ENCODE measurements at regions not wholly inside any gene's neighbourhood (a gene's known extent, or its start where the extent isn't known, plus 50 kb on each side); places are given as distances from the start of the nearest gene placed in this dataset.

DNA sequence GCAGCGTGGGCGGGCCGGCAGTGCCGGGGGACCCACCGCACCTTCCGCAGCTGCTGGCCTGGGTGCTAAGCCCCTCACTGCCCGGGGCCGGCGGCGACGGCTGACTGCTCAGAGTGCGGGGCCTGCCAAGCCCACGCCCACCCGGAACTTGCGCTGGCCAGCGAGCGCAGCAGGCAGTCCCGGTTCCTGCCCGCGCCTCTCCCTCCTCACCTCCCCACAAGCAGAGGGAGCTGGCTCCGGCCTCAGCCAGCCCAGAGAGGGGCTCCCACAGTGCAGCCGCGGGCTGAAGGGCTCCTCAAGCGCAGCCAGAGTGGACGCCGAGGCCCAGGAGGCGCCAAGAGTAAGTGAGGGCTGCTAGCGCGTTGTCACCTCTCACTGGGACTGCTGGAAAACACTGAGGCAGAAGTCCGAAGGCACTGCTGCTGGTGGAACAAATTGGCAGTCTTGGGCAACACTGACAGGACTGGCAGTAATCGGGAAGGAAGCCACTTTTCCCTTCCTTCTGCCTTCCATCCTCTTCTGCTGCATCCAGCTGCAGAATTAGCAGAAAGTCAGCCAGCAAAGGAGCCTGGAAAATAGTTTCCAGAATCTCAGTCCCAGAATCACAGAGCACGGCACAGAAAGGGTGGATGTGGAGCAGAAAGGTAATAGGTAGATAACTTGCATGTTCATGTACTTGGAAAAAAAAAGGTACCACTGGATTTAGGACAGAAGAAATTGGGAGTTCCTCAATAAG, 179.4 kb upstream of the FN1 start:
- DNase-seq, result no peak

DNA sequence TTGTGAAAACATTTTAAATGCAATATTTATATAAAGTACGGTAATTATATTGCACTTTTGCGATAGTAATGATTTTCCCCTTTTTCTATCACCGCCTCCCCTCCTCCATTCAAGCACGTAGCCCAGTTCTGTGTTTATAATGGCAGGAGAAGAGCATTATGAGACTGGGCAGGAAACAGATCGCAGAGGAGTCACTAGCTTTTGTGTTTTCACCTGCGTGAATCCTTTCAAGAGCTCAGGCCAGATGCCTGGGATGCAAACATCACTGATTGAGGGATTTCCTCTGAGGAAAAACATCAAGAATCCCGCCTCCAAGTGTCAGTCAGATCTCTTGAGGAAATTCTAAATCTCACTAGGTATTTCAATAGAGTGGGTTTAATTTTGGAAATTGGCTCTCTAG, 178.4 kb upstream of the FN1 start:
- DNase-seq, result no peak

DNA sequence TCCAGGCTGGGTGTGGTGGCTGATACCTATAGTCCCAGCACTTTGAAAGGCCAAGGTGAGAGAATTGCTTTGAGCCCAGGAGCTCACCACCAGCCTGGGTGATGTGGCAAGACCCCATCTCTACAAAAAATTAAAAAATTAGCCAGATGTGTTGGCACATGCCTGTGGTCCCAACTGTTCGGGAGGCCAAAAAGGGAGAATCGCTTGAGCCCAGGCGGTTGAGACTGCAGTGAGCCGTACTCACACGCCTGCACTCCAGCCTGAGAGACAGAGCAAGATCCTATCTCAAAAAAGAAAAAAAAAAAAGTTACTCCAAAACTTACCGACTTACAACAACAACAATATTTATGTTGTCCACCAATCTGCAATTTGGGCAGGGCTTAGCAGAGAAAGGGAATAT, 178.0 kb upstream of the FN1 start:
- no peak for DNase-seq

DNA sequence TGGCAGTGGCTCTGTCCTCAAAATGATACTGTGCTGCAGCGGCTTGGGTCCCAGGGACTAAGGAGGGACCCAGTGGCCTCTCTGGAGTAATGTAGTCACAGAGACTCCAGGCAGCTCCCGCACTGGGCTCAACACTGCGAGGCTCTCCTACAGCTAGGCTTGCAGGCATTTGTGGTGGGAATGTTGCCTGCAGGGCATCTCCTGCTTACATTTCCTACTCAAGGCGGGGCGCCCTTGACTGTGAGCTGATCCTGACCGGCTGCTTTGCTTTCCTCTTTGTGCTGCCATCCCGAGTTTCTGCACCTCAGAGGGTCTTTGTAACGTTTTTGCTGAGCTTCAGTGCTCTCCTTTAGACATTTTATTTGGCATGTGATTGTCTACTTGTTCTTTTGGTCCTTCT, 177.4 kb upstream of the FN1 start:
- no peak for DNase-seq

DNA sequence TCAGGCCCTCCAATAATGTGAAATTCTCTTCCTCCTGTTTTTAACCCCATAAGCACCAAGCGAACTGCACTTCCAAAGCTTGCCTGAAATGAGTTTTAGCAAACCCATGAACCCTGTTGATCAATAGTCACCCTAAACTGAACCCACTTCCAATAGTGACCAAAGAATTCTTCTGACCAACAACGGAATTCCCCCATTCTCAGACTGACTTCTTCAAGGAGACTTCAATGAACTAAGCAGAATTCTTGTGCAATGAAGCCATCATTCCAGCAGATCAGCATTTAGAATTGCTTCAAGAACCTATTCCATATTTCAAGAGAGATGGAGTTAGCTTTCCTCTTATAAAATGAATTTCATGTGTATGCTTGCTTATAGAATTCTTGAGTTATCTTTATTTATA, 176.9 kb upstream of the FN1 start:
- no peak for DNase-seq

DNA sequence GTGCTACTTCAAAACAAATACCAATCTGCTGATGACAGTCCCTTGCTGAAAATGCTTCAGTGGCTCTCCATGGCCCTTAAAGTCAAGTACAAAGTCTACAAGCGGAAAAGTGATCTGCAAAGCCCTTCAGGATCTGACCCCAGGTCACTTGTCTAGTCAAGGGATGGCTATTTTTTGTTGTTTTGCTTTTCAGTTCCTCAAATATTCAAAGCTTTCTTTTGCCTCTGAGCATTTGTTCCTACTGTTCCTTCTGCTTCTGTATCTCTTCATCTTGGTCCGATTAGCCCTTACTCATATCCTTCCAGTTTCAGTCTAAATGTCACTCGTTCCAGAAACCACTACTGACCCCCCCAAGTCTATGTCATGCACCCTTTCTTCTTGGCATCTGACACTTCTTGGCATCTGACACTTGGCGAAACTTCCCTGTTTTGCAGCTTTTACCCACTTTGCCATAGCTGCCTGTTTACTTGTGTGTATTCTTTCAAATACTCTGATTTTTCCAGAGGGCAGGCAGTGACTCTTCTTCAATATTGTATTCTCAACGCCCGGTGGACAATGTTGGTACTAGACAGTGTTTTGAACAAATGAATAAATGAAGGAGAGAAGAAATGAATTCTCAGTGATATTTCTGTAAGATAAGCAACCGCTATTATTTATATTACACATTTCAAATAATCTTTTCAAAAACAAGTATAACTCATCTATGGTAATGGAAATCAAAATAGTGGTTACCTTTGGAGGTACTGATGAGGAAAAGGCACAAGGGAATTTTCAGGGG, 175.9 kb upstream of the FN1 start:
- no peak for DNase-seq

DNA sequence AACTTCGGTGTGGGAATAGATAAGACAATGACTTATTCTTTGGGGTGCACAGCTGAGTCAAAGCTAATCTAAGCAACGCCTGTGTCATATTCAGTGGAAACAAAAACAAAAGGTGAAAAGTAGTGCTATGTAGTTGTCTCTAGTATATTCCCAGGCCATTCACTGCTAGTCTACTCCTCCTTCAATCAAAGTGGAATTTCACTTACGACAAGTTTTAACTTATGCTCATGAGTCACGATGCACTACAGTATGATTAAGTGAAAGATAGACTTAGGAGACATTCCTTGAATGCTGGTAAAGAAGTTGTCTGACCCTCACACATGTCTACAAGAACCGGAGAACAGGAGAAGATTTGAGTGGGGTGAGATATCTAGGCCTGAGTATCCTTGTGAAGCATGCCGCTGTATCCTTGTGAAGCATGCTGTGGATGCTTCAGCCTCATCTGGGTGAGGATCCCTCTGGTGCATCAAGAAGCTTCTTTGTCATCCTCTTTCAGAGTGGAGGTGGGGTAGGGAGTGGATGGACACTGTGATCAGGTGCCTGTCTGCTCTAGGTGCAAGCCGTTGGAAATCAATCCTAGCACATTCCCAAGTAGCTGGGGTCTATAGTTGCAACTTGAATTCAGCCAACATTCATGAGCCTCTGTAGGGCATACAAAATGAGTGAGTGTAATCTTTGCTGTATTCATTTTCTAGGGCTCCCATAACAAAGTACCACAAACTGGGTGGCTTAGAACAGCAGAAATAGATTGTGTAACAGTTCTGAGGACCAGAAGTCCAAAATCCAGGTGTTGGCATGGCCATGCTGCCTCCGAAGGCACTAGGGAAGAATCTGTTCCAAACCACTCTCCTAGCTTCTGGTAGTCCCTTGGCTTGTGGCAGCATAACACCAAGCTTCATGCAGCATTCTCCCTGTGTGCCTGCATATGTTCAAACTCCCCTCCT, 173.5 kb upstream of the FN1 start:
- DNase-seq, result no peak

DNA sequence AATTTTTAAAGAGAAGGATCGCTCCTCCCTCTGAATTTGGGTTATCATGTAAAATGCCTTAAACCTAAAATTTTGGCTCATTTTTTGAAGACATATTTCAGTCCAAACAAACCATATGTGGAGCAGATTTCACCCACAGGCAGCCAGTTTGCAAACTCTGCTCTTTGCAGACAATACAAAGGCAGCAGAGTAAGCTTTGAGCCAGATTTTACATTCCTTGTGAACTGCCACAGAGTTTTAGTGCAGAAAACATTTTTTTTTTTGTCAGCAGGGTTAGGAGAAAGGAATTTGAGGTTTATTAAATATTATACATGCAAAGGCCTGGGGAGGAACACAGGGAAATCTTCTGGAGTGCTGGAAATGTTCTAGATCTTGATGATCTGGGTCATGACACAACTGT, 171.9 kb upstream of the FN1 start:
- no peak for DNase-seq

DNA sequence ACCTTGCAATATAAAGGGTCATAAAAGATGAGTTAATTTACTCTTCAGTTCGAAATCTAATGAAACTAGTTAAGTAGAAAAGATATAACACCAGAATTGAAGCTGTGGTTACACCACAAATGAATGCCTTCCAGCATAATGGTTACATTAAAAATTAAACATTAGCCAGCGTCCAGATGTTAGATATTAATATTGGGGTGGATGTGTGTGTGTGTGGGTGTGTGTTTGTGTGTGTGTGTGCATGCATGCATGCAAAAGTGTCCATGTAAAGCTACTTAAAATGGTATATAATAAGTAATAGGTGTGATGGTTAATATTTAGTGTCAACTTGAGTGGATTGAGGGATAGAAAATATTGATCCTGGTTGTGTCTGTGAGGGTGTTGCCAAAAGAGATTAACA, 170.4 kb upstream of the FN1 start:
- DNase-seq, result no peak

DNA sequence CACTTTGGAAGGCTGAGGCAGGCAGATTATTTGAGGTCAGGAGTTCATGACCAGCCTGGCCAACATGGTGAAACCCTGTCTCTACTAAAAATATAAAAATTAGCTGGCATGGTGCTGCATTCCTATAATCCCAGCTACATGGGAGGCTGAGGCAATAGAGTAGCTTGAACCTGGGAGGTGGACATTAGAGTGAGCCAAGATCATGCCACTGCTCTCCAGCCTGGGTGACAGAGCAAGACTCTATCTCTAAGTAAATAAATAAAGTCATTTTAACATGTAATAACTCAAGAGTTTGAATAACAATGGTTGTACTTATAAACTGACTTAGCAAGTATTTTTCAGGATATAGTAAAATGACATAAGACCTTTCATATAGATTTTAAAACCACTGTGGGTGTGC, 169.3 kb upstream of the FN1 start:
- DNase-seq, result no peak

DNA sequence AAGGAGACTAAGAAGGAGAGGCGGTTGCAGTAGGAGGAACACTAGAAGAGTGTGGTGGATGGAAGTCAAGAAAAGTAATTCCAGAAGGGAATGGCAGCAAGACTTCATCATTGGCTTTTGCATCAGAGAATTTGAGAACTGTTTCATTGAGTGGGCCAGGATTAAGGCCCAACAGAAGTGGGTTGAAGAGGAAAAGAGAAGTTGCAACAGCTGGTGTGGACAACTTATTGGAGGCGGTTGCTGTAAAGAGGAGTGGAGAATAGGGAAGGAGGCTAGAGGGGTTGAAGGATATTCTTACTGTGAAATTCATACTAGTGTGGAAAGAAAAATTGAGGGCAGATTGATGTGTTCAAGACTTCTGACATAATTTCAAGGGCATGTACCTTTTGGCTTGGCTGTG, 168.7 kb upstream of the FN1 start:
- no peak for DNase-seq

DNA sequence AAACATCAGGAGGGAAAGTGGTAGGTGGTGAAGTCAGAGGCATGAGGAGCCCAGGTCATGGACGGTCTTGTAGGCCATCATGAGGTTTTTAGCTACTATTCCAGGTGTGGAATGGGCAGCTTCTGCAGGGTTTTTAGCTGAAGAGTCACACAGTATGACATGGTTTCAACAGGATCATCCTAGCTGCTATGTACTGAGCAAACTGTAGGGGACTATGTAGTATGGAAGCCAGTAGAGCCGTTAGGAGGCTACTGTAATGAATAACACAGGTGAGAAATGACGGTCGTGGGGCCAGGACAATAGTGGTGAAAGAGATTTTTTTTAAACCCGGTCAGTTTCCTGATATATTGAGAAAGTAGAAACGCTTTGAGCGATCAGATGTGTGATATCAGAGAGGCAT, 167.6 kb upstream of the FN1 start:
- DNase-seq, result no peak

DNA sequence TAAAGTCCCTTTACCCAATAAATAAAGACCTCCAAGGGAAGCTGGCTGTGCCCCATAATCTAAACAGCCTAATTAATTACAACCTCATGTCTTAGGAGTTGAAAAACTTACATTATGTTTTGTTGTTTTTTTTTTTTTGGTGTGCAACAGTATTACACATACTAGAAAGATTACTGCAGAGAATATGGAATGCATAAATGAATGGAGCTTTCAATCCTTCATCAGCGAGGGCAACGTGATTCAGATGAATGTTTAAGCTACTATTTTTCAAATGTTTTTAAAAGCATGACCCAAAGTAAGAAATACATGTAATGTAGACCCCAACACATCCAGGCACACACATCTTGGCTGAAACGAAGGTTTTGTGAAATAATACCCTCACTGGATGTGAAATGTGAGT, 167.1 kb upstream of the FN1 start:
- DNase-seq, result no peak

DNA sequence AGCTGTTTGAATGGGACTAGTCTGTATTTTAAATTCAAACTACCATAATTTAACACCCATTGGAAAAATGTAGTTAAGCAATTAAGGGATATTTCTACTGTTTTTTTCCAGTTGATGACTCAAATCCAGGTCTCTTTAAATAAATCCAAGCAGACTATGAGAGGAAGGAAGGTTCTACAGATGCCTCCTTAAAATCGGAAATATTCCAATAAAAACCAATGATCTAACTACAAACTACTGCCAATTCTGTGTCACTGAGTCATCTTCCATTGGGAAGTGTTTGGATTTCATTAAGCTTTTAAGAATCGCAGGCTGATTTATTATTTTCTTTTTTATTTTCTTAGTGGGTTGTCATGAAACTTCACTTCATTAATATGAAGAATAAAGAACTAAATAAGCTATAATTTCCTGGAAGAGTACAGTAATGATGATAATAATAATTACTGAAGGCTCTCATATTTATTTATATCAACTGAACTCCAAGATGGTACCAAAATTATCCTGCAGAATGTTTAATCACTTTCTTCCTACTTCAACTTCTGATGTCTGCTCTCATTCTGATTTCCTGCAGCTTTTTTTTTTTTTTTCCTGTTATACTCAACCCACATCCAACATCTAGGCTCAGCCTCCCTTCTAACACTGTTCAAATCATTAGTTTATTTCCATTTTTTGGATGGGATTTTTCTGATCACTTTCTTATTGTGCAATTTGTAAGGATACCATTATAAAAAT, 166.3 kb upstream of the FN1 start:
- no peak for DNase-seq

DNA sequence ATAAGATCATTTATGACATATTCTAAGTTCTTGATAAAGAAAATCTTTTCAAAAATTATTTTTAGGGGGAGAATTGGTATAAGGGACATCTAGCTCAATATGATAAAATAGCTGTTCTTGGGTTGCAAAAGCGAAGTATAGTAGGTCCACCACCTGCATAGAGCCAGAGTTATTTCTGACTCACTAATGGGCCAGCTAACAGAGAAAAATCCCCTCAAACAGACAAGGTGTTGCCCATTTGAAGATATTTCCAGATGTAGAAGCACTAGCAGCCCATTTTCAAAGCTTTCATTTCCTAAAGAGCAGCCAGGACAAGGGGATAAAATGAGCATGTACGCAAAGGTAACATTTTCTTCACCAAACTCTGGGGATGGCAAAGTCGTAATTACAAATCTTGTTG, 165.7 kb upstream of the FN1 start:
- no peak for DNase-seq

DNA sequence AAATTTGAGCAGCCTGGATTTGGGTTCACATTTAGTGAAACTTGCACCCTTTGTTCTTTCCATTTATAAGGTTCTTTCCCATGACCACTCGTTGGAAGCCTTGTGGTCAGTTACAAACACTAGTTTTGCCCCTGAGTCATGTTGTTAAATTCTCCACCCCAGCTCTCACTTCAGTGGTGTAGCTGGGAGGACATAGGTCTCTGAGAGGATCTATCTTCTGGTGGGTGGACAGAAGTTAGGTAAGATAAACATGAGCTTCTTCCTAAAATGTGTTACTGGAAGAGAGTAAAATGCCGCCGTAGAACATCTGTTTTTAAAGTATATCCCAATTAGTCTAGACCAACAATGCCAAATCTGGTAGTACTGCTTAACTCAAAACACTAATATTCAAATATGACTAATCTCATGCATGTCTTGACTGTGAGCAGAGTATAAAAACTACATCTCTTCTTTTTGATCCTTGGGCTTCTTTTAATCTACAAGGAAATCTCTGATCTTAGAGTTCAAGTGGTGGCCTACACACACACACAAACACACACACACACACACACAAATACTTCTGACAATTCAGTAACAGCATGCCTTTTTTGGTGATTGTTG, 162.6 kb upstream of the FN1 start:
- DNase-seq, result no peak

DNA sequence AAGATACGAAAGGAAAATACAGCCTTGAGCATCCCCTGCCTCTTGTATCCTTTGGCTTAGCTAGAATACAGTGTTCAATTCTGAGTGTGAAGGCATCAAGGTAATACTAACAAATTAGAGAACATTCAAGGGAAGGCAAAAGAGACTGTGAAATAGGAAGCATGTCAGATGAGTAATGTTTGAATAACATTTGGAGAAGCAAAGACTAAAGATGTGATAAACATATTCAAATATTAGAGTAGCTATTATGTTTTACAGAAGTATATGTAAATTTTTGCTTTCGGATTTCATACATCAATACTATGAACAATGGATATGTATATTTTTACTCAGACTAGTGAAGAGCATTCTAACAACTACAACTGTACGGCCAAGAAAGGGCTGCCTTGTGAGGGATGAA, 161.7 kb upstream of the FN1 start:
- no peak for DNase-seq

DNA sequence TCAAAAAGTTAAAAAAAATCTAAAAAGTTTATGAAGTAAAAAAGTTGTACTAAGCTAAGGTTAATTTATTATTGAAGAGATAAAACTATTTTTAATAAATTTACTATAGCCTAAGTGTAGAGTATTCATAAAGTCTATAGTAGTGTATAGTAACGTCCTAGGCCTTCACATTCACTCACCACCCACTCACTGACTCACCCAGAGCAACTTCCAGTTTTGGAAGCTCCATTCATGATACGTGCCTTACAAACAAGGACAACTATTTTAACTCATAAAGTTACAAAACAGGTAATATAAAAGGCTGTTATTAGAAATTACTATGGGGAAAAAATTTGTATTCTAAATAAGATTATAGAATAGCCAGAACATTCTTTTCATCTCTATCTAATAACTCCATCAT, 158.9 kb upstream of the FN1 start:
- DNase-seq, result no peak

DNA sequence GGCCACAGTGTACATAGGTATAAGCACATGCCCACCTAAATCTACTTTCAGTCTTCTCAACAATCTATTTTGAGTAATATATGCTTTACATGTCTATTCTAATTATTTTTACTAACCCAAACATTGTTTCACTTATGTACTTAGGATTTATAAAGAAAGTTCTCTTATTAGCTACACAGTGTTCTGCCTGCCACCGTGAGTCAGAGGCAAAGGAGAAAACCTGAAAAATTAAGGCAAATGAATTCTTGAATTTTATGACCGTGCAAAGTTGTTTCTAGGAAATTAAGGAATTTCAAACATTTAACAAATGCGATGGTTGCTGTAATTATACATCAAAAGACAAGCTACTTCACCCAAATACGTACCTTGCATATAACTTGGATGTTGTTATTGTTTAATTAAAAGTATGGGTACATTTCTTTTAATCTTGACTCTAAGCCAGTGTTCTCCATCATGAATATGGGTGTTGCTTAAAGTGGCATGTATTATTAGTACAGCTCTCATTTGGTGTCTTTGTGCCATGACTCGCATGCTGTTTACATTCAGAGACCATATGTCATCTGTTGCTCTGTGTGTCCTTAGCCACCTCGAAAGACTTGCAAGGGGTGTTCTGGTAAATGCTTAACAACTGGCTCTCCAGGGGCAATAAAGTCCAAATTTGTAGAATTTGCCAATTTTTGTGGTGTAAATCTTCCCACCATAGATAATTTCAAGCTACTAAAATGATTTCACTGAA, 154.3 kb upstream of the FN1 start:
- no peak for DNase-seq

DNA sequence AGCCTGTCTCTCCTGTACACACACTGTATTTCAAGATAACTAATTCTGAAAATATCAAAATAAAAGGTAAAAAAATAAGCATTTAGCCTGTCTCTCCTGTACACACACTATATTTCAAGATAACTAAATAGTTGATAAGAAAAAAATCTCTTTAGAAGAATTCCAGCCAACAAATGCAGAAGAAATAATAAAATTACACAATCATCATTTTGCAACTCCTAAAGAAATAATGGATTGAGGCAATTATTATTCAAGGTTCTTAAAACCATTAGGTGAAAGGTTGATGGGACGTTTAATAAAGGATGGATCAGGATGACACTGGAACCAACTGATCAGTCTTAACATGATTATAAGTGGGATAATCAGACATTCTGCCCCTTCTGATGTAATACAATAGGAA, 148.0 kb upstream of the FN1 start:
- DNase-seq, result no peak

DNA sequence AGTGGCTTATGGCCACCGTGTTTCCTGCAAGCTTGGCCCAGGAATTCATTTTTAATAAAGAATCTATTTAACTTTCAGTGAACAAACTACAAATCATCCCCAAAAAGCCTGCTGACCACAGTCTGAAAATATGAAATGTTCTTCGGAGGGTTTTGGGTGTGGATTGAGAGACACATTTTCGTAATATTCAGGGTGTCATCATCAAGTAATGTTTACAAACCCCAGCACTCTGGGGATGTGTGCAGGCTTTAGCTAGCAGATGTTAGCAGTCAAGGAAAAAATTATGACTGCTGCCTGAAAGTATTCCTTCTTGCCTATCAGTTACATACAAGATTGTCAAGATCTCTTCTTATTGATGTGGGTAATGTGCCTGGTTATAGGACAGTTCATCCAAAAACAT, 143.9 kb upstream of the FN1 start:
- DNase-seq, result no peak

DNA sequence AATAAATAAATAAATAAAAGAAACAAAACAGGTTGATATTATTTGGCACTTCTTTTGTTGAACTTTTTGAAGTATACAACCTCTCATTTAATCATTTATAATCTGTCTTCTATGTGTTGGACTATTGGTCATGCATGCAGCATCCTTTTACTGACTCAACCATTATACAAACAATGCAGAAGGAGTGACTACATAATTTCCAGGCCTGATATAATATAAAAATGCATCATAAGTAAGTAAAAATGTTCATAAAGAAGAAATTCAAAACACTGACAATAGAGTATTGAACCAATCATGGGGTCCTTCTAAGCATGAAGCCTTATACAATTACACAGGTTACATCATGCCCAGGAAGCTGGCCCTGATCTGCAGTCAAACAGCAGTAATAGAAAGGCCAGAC, 141.5 kb upstream of the FN1 start:
- DNase-seq, result no peak

Measured in activated effector memory CD4-positive, alpha-beta T cell treated with anti-CD3 and anti-CD28 coated beads, Interleukin-2, amount 50 U/mL, for 16 hours (primary cell).